ENCODE measurements at regions not wholly inside any gene's neighbourhood (a gene's known extent, or its start where the extent isn't known, plus 50 kb on each side); places are given as distances from the start of the nearest gene placed in this dataset.

DNA sequence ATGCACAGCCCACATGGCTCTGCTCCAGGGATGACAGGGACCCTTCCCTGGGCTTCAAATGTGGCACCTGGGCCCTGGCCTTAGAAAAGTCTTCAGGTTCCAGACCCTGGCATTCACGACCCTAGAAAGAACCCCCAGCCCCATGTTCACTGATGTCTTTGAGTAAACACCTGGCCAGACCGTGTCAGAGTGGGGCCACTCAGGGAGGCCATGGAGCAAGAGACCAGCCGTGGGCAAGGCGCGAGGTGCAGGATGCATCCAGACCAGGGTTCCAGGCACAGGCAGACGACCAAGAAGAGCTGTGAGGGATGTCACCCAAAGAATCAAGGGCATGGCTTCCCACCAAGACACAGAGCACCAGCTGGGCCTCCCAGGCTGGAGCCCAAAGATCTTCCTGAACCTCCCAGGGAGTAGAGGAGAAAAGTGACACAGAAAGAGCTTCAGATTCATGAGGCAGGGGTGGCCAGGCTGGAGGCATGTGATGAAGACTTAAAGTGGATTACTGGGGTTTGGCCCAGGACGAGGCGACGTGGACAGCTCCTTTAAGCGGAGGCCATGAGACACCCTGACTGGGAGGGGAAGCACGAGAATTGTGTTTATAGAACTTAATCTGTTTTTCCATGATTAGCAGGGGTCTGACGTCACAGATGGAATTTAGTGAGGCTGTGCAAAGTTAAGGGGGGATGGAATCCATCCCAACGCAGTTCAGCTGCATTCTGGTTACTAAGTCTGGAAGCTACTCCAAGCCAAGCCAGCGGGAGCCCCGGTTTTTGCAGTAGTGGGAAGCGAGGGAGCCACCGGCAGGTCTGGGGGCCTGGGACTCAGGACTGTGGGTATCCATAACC is 61.6 kb downstream of the ARL6IP4 start:
- TF ChIP-seq, protein P1, sequence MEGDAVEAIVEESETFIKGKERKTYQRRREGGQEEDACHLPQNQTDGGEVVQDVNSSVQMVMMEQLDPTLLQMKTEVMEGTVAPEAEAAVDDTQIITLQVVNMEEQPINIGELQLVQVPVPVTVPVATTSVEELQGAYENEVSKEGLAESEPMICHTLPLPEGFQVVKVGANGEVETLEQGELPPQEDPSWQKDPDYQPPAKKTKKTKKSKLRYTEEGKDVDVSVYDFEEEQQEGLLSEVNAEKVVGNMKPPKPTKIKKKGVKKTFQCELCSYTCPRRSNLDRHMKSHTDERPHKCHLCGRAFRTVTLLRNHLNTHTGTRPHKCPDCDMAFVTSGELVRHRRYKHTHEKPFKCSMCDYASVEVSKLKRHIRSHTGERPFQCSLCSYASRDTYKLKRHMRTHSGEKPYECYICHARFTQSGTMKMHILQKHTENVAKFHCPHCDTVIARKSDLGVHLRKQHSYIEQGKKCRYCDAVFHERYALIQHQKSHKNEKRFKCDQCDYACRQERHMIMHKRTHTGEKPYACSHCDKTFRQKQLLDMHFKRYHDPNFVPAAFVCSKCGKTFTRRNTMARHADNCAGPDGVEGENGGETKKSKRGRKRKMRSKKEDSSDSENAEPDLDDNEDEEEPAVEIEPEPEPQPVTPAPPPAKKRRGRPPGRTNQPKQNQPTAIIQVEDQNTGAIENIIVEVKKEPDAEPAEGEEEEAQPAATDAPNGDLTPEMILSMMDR (IDR thresholded peaks at IDR 0.05; ENCODE audit: low read depth, low read length): no peak
- no peak for TF ChIP-seq EZH2phosphoT487 (IDR thresholded peaks at IDR 0.05; ENCODE audit: low read depth)

All from OCI-LY3 (cell line).